ENCODE measurements at regions not wholly inside any gene's neighbourhood (a gene's known extent, or its start where the extent isn't known, plus 50 kb on each side); places are given as distances from the start of the nearest gene placed in this dataset.

GRCh38 chr5:166050531-166050930 is 2240.9 kb upstream of the WWC1 start:
- TF ChIP-seq, protein P1, sequence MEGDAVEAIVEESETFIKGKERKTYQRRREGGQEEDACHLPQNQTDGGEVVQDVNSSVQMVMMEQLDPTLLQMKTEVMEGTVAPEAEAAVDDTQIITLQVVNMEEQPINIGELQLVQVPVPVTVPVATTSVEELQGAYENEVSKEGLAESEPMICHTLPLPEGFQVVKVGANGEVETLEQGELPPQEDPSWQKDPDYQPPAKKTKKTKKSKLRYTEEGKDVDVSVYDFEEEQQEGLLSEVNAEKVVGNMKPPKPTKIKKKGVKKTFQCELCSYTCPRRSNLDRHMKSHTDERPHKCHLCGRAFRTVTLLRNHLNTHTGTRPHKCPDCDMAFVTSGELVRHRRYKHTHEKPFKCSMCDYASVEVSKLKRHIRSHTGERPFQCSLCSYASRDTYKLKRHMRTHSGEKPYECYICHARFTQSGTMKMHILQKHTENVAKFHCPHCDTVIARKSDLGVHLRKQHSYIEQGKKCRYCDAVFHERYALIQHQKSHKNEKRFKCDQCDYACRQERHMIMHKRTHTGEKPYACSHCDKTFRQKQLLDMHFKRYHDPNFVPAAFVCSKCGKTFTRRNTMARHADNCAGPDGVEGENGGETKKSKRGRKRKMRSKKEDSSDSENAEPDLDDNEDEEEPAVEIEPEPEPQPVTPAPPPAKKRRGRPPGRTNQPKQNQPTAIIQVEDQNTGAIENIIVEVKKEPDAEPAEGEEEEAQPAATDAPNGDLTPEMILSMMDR (IDR thresholded peaks at IDR 0.05): no peak
- TF ChIP-seq POLR2A (IDR thresholded peaks at IDR 0.05): no peak
